Activated gamma-delta T cell treated with anti-CD3 and anti-CD28 coated beads, Interleukin-2, amount 50 U/mL, for 16 hours (primary cell): ENCODE measurements at regions not wholly inside any gene's neighbourhood (a gene's known extent, or its start where the extent isn't known, plus 50 kb on each side); places are given as distances from the start of the nearest gene placed in this dataset.

Source experiments
- DNase-seq: peaks from one replicate; pipeline ENCODE4 v3.0.0-alpha.2; 2020; ENCODE audit warnings: low read depth

- no peak for DNase-seq
Measured at GRCh38 chr6:155527443-155527842, 71.8 kb upstream of the NOX3 start.

GRCh38 chr6:155523821-155524651, 68.4 kb upstream of the NOX3 start:
- no peak for DNase-seq

GRCh38 chr6:155521719-155522118, 66.1 kb upstream of the NOX3 start:
- no peak for DNase-seq

- no peak for DNase-seq
Measured at GRCh38 chr6:155520078-155520477, 64.4 kb upstream of the NOX3 start.

- DNase-seq: no peak
Measured at GRCh38 chr6:155519176-155519738, 63.6 kb upstream of the NOX3 start.

GRCh38 chr6:155517294-155517693, 61.7 kb upstream of the NOX3 start:
- DNase-seq: no peak

GRCh38 chr6:155510879-155511278, 55.2 kb upstream of the NOX3 start:
- DNase-seq: no peak

GRCh38 chr6:155509743-155510475, 54.3 kb upstream of the NOX3 start:
- DNase-seq: no peak

GRCh38 chr6:155505608-155505989, 50.0 kb upstream of the NOX3 start:
- DNase-seq: no peak
